PC-9 (cell line): ENCODE measurements at regions not wholly inside any gene's neighbourhood (a gene's known extent, or its start where the extent isn't known, plus 50 kb on each side); places are given as distances from the start of the nearest gene placed in this dataset.
"Not testable (repeated sequence)": the region's sequence is repeated elsewhere in the genome, so short reads cannot be mapped to it uniquely, and the experiment has no call there.

Experiments used
- BruUV-seq: library from RNA; stranded (reverse); fragments of 400-500 nt; replicated peaks from 2 replicates; lab custom pipeline; 2021; lab: Mats Ljungman, UMichigan
- CTCF ChIA-PET: fragments of 300-600 bp; sonication (Branson Sonifier 250); formaldehyde crosslinking; loops from one replicate; lab custom pipeline; 2022; ENCODE audit warnings: antibody characterized with exemption; lab: Charles Lee
- POLR2A ChIA-PET: fragments of 300-600 bp; sonication (Branson Sonifier 250); formaldehyde crosslinking; loops from one replicate; lab custom pipeline; 2022; ENCODE audit warnings: antibody characterized with exemption; ENCODE audit not compliant: unreplicated experiment; lab: Charles Lee
- DNase-seq, 2 experiments: peaks; one replicate each; pipeline versions ENCODE4 v3.0.0 to v3.0.0-alpha.2; 2015 to 2022; ENCODE audit warnings: mixed read lengths in 1 of 2
- H2AFZ ChIP-seq: fragments of 200-600 bp; sonication (generic); 2 replicates; pipeline ENCODE4 v1.8.1; 2017; ENCODE audit warnings: antibody characterized with exemption
- H3F3A ChIP-seq: fragments of 200-600 bp; sonication (generic); 2 replicates; pipeline ENCODE4 v1.8.1; 2017; ENCODE audit warnings: antibody characterized with exemption, mild to moderate bottlenecking, low read depth; ENCODE audit not compliant: insufficient read depth
- H3K27ac ChIP-seq: fragments of 200-600 bp; sonication (generic); 2 replicates; pipeline ENCODE4 v1.6.1; 2016; ENCODE audit warnings: mixed run types
- H3K27me3 ChIP-seq: fragments of 200-600 bp; sonication (generic); 2 replicates; pipeline ENCODE4 v1.6.1; 2016; ENCODE audit warnings: low read depth, mixed run types; ENCODE audit not compliant: insufficient read depth
- H3K36me3 ChIP-seq: fragments of 200-600 bp; sonication (generic); 2 replicates; pipeline ENCODE4 v1.6.1; 2016; ENCODE audit warnings: low read depth, mixed run types
- H3K4me1 ChIP-seq: fragments of 200-600 bp; sonication (generic); replicated peaks from 2 replicates; pipeline ENCODE4 v1.6.1; 2016; ENCODE audit warnings: mixed run types; ENCODE audit not compliant: insufficient read depth
- H3K4me2 ChIP-seq: fragments of 200-600 bp; sonication (generic); 2 replicates; pipeline ENCODE4 v1.6.1; 2017; ENCODE audit warnings: mixed run types
- H3K4me3 ChIP-seq: fragments of 200-600 bp; sonication (generic); 2 replicates; pipeline ENCODE4 v1.6.1; 2016; ENCODE audit warnings: mixed run types
- H3K79me2 ChIP-seq: fragments of 200-600 bp; sonication (generic); 2 replicates; pipeline ENCODE4 v1.6.1; 2017; ENCODE audit warnings: low read depth, mixed run types
- H3K9me2 ChIP-seq: fragments of 200-600 bp; sonication (generic); 2 replicates; pipeline ENCODE4 v1.8.1; 2017; ENCODE audit warnings: mild to moderate bottlenecking; ENCODE audit not compliant: insufficient read depth
- H3K9me3 ChIP-seq: fragments of 200-600 bp; sonication (generic); 2 replicates; pipeline ENCODE4 v1.8.1; 2016; ENCODE audit warnings: low read depth; ENCODE audit not compliant: insufficient read depth
- H4K20me1 ChIP-seq: fragments of 200-600 bp; sonication (generic); 2 replicates; pipeline ENCODE4 v1.8.1; 2017; ENCODE audit not compliant: insufficient read depth
- EZH2 ChIP-seq: fragments of 200-600 bp; sonication (generic); IDR thresholded peaks from 2 replicates; pipeline ENCODE4 v1.8.0; 2017; ENCODE audit warnings: antibody characterized with exemption, low read depth
- intact Hi-C: fragments of 100-400 bp; cut with micrococcal nuclease; formaldehyde crosslinking; loops from one replicate; pipeline ENCODE4 v1.10.0; 2022; ENCODE audit not compliant: unreplicated experiment
- TF ChIP-seq, protein P1 (sequence below): fragments of 200-600 bp; sonication (generic); conservative IDR thresholded peaks from 2 replicates; pipeline ENCODE4 v1.6.1; 2017; ENCODE audit warnings: mixed run types, antibody characterized with exemption, mild to moderate bottlenecking, moderate library complexity

DNA sequence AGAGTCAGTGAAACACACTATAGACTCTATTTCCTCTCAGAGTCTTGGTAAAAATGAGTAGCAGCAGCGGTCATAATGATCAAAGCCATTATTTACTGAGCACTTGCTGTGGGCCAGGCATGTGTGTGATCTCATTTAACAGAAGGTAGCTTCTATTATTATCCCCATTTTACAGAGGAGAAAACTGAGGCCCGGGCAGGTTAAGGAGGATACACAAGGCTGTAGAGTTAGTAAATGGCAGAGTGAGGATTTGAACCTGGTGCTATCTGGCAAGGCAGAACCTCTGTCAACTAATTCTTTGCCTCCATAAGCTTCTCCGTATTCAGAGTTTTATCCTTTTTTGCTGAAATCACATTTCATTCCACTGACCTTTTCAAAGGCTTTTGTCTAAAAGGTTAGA lies 122.2 kb upstream of the SALL4 start:
- no peak overlapping the region for H3K27ac ChIP-seq
- H3K9me2 ChIP-seq = no peaks in the 10 kb centered on the region
- ChIA-PET CTCF (interaction anchor here (0.6 kb wide), 1 partner anchor 153 kb away, joined by 3 read pairs; no protein-coding TSS in a partner anchor), POLR2A (no interaction called here)
- H3K27me3 ChIP-seq = no peaks in the 10 kb centered on the region
- no peak overlapping the region for H3K4me3 ChIP-seq
- H2AFZ ChIP-seq = no peak overlapping the region
- H3K9me3 ChIP-seq = no peaks in the 10 kb centered on the region
- H3K4me2 ChIP-seq = no peak overlapping the region
- H3K36me3 ChIP-seq = no peaks in the 10 kb centered on the region
- intact Hi-C loops = no loop called here
- peaks cover 23% of the 10 kb centered on the region for H3K4me1 ChIP-seq
- H4K20me1 ChIP-seq = no peaks in the 10 kb centered on the region
- no peak for DNase-seq
- TF ChIP-seq EZH2 = no peak
- TF ChIP-seq, protein P1, sequence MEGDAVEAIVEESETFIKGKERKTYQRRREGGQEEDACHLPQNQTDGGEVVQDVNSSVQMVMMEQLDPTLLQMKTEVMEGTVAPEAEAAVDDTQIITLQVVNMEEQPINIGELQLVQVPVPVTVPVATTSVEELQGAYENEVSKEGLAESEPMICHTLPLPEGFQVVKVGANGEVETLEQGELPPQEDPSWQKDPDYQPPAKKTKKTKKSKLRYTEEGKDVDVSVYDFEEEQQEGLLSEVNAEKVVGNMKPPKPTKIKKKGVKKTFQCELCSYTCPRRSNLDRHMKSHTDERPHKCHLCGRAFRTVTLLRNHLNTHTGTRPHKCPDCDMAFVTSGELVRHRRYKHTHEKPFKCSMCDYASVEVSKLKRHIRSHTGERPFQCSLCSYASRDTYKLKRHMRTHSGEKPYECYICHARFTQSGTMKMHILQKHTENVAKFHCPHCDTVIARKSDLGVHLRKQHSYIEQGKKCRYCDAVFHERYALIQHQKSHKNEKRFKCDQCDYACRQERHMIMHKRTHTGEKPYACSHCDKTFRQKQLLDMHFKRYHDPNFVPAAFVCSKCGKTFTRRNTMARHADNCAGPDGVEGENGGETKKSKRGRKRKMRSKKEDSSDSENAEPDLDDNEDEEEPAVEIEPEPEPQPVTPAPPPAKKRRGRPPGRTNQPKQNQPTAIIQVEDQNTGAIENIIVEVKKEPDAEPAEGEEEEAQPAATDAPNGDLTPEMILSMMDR = no peak
- peaks cover 5% of the 10 kb centered on the region for H3F3A ChIP-seq
- BruUV-seq = no TSS peak
- no peaks in the 10 kb centered on the region for H3K79me2 ChIP-seq

DNA sequence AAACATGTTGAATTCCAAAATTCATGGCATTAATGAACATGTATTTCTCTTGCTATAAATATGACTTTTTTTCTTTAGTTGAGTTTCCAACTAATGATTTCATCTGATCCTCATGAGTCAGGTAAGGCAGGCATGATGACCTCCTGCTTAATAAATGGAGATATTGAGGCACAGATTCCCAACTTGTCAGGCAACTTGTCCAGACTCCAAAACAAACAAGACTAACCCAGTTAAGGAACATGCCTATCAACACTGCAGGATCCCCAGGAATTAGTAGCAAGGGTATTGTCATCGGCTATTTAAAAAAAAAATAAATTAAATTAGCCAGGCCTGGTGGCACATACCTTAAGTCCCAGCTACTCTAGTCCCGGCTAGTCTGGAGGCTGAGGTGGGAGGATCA lies 121.3 kb upstream of the SALL4 start:
- Histone ChIP-seq H3K4me1 (peaks cover 31% of the 10 kb centered on the region), H3K27ac (no peak overlapping the region), H3F3A (peaks cover 14% of the 10 kb centered on the region), H3K9me2 (no peaks in the 10 kb centered on the region), H3K79me2 (no peaks in the 10 kb centered on the region), H2AFZ (no peak overlapping the region), H3K27me3 (no peaks in the 10 kb centered on the region), H3K4me3 (no peak overlapping the region), H3K36me3 (no peaks in the 10 kb centered on the region), H3K9me3 (no peaks in the 10 kb centered on the region), H4K20me1 (no peaks in the 10 kb centered on the region), H3K4me2 (no peak overlapping the region)
- no peak for TF ChIP-seq EZH2
- TF ChIP-seq, protein P1 = no peak
- CTCF ChIA-PET = interaction anchor here (0.5 kb wide), 1 partner anchor 212 kb away, joined by 4 read pairs; no protein-coding TSS in a partner anchor
- DNase-seq = no peak
- POLR2A ChIA-PET = no interaction called here
- intact Hi-C loops = no loop called here
- no TSS peak for BruUV-seq

DNA sequence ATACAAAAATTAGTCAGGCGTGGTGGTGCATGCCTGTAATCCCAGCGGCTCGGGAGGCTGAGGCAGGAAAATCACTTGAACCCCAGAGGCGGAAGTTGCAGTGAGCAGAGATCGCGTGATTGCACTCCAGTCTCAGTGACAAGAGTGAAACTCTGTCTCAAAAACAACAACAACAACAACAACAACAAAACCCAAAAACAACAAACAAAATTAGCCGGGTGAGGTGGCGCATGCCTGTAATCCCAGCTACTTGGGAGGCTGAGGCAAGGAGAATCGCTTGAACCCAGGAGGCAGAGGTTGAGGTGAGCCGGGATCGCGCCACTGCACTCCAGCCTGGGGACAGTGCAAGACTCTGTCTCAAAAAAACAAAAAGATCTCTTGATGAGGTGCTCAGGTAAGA lies 120.5 kb upstream of the SALL4 start:
- H3K9me2 ChIP-seq, H3K27me3 ChIP-seq, intact Hi-C loops, H3K4me2 ChIP-seq, DNase-seq, H3K27ac ChIP-seq, BruUV-seq, CTCF ChIA-PET, POLR2A ChIA-PET, H2AFZ ChIP-seq, H3K36me3 ChIP-seq, H3K9me3 ChIP-seq, H3K79me2 ChIP-seq, H3K4me3 ChIP-seq, H4K20me1 ChIP-seq: not testable (repeated sequence)
- Histone ChIP-seq H3F3A (peaks cover 22% of the 10 kb centered on the region), H3K4me1 (peaks cover 40% of the 10 kb centered on the region)

DNA sequence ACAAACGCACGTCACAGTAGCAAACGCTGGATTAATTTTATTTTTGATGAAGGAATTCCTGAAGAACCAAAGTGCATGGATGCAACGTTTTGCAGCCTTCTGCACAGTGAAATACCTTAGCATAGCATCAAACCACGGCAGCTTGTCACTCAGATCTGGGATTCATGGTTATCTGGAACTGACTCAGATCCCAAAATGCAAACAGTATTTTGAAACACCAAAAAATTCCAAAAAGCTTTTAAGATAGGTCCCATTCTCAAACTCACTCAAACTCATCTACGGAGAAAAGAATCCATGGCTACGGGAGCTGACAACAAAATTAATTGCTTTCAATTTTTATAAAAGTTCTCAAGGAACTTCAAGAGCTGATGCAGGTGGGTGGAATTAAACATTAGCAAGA lies 116.2 kb upstream of the SALL4 start:
- Histone ChIP-seq H3K4me3 (peak overlapping the region; percentile 17), H3K27me3 (no peaks in the 10 kb centered on the region), H3F3A (peaks cover 32% of the 10 kb centered on the region), H3K4me1 (peaks cover 42% of the 10 kb centered on the region), H4K20me1 (no peaks in the 10 kb centered on the region), H3K36me3 (no peaks in the 10 kb centered on the region), H3K4me2 (peak overlapping the region; percentile 66), H3K9me2 (no peaks in the 10 kb centered on the region), H3K79me2 (no peaks in the 10 kb centered on the region), H3K27ac (peak overlapping the region; percentile 52), H3K9me3 (no peaks in the 10 kb centered on the region), H2AFZ (no peak overlapping the region)
- BruUV-seq = no TSS peak
- DNase-seq = peak in 1 of 2 experiments; percentile 70
- TF ChIP-seq, protein P1 = no peak
- TF ChIP-seq EZH2 = no peak
- intact Hi-C loops = no loop called here
- ChIA-PET POLR2A (interaction anchor here (0.6 kb wide), 1 partner anchor 113 kb away, joined by 3 read pairs; no protein-coding TSS in a partner anchor), CTCF (no interaction called here)
